Osteoblast (primary cell): ENCODE measurements at regions not wholly inside any gene's neighbourhood (a gene's known extent, or its start where the extent isn't known, plus 50 kb on each side); places are given as distances from the start of the nearest gene placed in this dataset.

Experiments used
- DNase-seq: peaks from one replicate; pipeline ENCODE4 v3.0.0; 2011; ENCODE audit warnings: low spot score, mixed read lengths; ENCODE audit not compliant: insufficient read length; ENCODE audit errors: missing footprints
- H2AFZ ChIP-seq: 2 replicates; pipeline ENCODE4 v1.6.0; 2011; ENCODE audit warnings: mild to moderate bottlenecking, low read length
- H3K27ac ChIP-seq: 2 replicates; pipeline ENCODE4 v1.5.1; 2011; ENCODE audit warnings: mild to moderate bottlenecking, low read depth, low read length, moderate library complexity
- H3K27me3 ChIP-seq: 2 replicates; pipeline ENCODE4 v1.6.0; 2012; ENCODE audit warnings: mild to moderate bottlenecking, control low read depth, inconsistent platforms, low read length, moderate library complexity; ENCODE audit not compliant: insufficient read depth
- H3K36me3 ChIP-seq: 2 replicates; pipeline ENCODE4 v1.5.1; 2011; ENCODE audit warnings: mild to moderate bottlenecking, low read length, control low read depth, moderate library complexity; ENCODE audit not compliant: insufficient read depth
- H3K4me1 ChIP-seq: 2 replicates; pipeline ENCODE4 v1.5.1; 2011; ENCODE audit warnings: mild to moderate bottlenecking, low read length, control low read depth, moderate library complexity; ENCODE audit not compliant: insufficient read depth
- H3K4me2 ChIP-seq: 2 replicates; pipeline ENCODE4 v1.6.0; 2011; ENCODE audit warnings: mild to moderate bottlenecking, low read length; ENCODE audit not compliant: insufficient read depth
- H3K4me3 ChIP-seq: fragments of 200-600 bp; sonication (generic); 3 replicates; pipeline ENCODE4 v1.5.1; 2012; ENCODE audit warnings: mild to moderate bottlenecking, low read length, inconsistent platforms; ENCODE audit not compliant: insufficient read depth
- H3K79me2 ChIP-seq: 2 replicates; pipeline ENCODE4 v1.6.0; 2012; ENCODE audit warnings: mild to moderate bottlenecking, low read length, control low read depth, inconsistent platforms; ENCODE audit not compliant: insufficient read depth
- H3K9me3 ChIP-seq: 2 replicates; pipeline ENCODE4 v1.5.1; 2011; ENCODE audit warnings: low read depth, low read length, control low read depth
- H4K20me1 ChIP-seq: 2 replicates; pipeline ENCODE4 v1.6.0; 2012; ENCODE audit warnings: mild to moderate bottlenecking, low read length, control low read depth; ENCODE audit not compliant: insufficient read depth
- TF ChIP-seq, protein P1 (sequence below): IDR thresholded peaks from 2 replicates; pipeline ENCODE4 v1.5.1; 2011; ENCODE audit warnings: mild to moderate bottlenecking, low read depth, low read length, moderate library complexity; ENCODE audit errors: extremely low read depth

DNA sequence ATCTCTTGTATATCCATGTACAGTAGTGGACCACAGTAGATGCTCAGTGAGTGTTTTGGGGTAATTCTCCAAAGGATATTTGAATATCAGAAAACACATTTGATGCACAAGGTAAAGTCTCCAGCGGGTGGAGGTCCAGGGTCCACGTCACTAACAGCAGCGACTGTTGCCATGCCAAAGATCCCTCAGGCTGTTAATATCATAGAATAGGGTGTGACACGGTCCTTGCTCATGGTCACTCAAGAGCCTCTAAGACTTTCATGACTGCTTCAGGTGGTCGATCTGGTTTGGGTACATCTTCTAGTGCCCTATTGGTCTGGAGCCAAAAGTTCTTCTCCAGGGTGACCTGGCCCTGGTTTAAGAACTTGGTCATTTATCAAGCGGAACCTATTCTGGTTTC is 90.8 kb downstream of the OLIG3 start:
- Histone ChIP-seq H3K79me2 (no peaks in the 10 kb centered on the region), H3K27ac (no peak overlapping the region), H3K36me3 (no peaks in the 10 kb centered on the region), H3K4me2 (no peak overlapping the region), H3K9me3 (no peaks in the 10 kb centered on the region), H3K4me1 (no peaks in the 10 kb centered on the region), H4K20me1 (no peaks in the 10 kb centered on the region), H3K27me3 (peaks cover under 1% of the 10 kb centered on the region), H3K4me3 (no peak overlapping the region), H2AFZ (no peak overlapping the region)
- TF ChIP-seq, protein P1, sequence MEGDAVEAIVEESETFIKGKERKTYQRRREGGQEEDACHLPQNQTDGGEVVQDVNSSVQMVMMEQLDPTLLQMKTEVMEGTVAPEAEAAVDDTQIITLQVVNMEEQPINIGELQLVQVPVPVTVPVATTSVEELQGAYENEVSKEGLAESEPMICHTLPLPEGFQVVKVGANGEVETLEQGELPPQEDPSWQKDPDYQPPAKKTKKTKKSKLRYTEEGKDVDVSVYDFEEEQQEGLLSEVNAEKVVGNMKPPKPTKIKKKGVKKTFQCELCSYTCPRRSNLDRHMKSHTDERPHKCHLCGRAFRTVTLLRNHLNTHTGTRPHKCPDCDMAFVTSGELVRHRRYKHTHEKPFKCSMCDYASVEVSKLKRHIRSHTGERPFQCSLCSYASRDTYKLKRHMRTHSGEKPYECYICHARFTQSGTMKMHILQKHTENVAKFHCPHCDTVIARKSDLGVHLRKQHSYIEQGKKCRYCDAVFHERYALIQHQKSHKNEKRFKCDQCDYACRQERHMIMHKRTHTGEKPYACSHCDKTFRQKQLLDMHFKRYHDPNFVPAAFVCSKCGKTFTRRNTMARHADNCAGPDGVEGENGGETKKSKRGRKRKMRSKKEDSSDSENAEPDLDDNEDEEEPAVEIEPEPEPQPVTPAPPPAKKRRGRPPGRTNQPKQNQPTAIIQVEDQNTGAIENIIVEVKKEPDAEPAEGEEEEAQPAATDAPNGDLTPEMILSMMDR = no peak
- no peak for DNase-seq

DNA sequence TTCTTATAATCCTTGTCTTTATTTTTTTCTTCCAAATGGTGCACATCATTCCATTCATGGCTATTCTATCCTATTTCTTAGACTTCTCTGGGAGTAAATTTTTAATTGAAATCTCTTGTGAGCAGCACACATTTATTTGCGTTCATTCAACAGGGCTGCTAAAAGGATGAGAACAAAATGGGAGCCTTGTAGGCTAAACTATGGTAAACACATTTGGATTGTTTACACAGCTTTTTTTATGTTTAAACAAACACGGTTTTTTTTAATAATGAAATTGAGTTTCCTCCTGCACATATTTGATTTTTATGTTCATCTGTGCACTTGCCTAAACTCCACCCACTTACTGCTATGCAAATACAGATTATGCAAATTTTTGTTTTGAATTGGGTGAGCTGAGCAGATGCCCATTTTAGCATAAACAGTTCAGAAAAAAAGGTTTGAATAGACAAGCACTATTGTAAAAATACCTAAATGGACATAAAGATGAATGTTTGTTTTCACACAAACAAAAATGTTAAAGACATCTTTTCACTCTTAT is 92.0 kb downstream of the OLIG3 start:
- Histone ChIP-seq H3K36me3 (no peaks in the 10 kb centered on the region), H3K79me2 (no peaks in the 10 kb centered on the region), H3K4me1 (no peaks in the 10 kb centered on the region), H2AFZ (no peak overlapping the region), H3K9me3 (no peaks in the 10 kb centered on the region), H3K4me2 (no peak overlapping the region), H3K27ac (no peak overlapping the region), H3K4me3 (no peak overlapping the region), H4K20me1 (no peaks in the 10 kb centered on the region), H3K27me3 (peaks cover 3% of the 10 kb centered on the region)
- no peak for DNase-seq
- TF ChIP-seq, protein P1 = no peak

DNA sequence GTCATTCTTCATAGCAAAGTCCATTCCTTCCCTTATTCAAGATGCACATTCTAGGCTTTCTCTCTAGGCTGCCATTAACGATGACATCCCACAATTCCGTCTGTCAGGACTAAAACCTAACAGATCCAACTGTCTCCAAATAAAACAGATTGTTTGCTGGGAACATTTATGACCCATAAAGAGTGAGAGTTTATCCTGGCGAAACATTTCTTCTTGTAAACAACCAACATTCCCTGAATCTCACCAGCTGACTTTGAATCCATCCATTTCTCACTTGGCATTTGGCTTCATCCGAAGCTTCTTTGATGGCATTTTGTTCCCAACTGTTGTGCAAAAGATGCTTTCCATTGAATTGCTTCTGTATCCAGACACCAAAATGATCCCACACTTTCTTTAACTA is 93.1 kb downstream of the OLIG3 start:
- no peaks in the 10 kb centered on the region for H3K9me3 ChIP-seq
- H3K4me1 ChIP-seq = no peaks in the 10 kb centered on the region
- no peaks in the 10 kb centered on the region for H4K20me1 ChIP-seq
- no peak overlapping the region for H3K4me2 ChIP-seq
- no peaks in the 10 kb centered on the region for H3K36me3 ChIP-seq
- no peak overlapping the region for H3K27ac ChIP-seq
- no peak overlapping the region for H3K4me3 ChIP-seq
- no peak for DNase-seq
- TF ChIP-seq, protein P1 = no peak
- H3K27me3 ChIP-seq = peaks cover 3% of the 10 kb centered on the region
- no peak overlapping the region for H2AFZ ChIP-seq
- no peaks in the 10 kb centered on the region for H3K79me2 ChIP-seq

DNA sequence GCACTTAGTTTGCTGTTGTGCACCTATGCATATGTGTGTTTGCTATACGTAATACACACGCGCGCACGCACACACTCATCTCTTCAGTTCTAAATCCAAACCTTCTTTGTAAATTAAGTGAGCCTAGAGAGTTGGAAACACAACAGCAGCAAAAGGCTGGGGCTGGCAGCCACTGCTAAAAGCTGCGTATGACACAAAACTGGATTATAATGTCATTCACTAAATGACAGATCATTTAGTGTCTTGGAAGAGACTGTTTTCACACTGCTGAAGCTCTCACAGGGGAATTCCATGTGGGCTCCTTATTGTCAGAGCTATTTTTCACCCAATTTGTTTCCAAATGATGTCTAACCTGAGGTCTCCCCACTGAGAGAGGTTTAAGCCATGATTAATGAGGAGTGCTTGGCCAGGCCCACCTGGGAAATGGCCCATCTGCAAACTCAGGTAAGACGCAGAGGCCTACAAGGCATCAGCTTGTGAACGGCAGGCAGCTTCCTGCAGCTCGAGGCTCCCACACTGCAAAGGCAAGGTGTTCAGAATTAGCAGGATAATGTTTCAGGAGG is 94.2 kb downstream of the OLIG3 start:
- Histone ChIP-seq H2AFZ (no peak overlapping the region), H4K20me1 (no peaks in the 10 kb centered on the region), H3K4me1 (no peaks in the 10 kb centered on the region), H3K4me2 (no peak overlapping the region), H3K4me3 (no peak overlapping the region), H3K36me3 (no peaks in the 10 kb centered on the region), H3K27me3 (peaks cover 3% of the 10 kb centered on the region), H3K9me3 (no peaks in the 10 kb centered on the region), H3K79me2 (no peaks in the 10 kb centered on the region), H3K27ac (no peak overlapping the region)
- DNase-seq = no peak
- TF ChIP-seq, protein P1 = no peak
